GM12865 (cell line): ENCODE measurements at regions not wholly inside any gene's neighbourhood (a gene's known extent, or its start where the extent isn't known, plus 50 kb on each side); places are given as distances from the start of the nearest gene placed in this dataset.

Source experiments
- DNase-seq: peaks from one replicate; pipeline ENCODE4 v3.0.0; 2010; ENCODE audit warnings: low read depth
- H3K4me3 ChIP-seq: 2 replicates; pipeline ENCODE4 v1.5.1; 2011; ENCODE audit warnings: mild to moderate bottlenecking, low read depth, low read length, control low read depth
- TF ChIP-seq, protein P1 (sequence below): IDR thresholded peaks from 2 replicates; pipeline ENCODE4 v1.5.1; 2011; ENCODE audit warnings: low read length, control low read depth, low read depth, inconsistent platforms; ENCODE audit not compliant: insufficient read depth; ENCODE audit errors: missing control alignments

DNA sequence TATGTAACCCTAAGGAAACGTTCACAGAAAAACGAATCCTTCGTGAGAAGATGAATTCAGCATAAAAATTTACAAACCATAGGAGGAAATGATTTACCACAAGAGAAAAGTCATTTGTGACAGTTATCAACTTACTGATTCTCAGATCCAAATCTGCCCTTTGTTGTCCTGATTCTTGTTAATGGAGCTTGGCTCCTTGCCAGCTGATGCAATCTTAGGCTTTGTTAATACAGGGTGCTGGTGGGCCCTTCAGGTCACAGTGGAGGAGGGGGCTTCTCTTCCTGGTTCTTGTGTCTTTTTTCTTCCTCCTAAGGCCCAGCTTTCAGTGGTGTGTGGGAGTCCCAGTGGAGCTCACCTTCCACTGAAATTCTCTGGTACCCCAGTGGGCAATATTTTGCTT is 108.4 kb upstream of the MAP3K7 start:
- no peak for DNase-seq
- TF ChIP-seq, protein P1, sequence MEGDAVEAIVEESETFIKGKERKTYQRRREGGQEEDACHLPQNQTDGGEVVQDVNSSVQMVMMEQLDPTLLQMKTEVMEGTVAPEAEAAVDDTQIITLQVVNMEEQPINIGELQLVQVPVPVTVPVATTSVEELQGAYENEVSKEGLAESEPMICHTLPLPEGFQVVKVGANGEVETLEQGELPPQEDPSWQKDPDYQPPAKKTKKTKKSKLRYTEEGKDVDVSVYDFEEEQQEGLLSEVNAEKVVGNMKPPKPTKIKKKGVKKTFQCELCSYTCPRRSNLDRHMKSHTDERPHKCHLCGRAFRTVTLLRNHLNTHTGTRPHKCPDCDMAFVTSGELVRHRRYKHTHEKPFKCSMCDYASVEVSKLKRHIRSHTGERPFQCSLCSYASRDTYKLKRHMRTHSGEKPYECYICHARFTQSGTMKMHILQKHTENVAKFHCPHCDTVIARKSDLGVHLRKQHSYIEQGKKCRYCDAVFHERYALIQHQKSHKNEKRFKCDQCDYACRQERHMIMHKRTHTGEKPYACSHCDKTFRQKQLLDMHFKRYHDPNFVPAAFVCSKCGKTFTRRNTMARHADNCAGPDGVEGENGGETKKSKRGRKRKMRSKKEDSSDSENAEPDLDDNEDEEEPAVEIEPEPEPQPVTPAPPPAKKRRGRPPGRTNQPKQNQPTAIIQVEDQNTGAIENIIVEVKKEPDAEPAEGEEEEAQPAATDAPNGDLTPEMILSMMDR: no peak
- no peak overlapping the region for H3K4me3 ChIP-seq

DNA sequence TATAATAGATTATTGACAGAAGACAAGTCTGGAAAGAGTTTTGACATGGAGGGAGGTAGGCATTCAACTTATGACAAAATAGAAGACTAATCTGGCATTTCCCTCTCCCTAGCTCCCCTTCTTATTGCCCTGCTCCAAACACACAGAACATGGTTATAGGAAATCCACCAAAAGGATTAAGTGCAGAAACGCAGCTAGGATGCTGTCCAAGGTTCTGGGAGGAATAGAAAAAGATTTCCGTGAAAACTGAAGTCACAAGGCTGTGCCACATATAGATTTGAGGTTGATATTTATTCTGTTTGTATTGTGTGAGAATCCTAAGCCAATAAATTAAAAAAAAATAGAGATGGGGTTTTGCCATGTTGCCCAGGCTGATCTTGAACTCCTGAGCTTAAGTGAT is 107.9 kb upstream of the MAP3K7 start:
- no peak overlapping the region for H3K4me3 ChIP-seq
- no peak for DNase-seq
- TF ChIP-seq, protein P1: no peak

DNA sequence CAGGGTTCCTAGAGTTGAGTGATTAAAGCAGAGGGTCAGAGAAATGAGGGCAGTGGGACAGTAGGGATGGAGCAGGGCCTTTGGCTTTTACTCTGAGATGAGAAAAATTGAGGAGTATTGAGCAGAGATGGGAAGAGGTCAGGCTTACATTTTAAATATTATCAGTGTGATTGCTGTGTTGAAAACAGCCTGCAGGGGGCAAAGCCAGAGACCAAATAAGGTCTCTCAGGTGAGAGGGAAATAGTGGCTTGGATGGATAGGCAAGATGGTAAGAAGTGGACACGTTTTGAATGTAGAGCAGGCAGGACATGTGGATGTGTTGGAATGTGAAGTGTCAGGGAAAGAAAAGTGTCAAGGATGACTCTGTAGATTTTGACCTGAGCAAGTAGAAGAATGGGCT is 105.0 kb upstream of the MAP3K7 start:
- H3K4me3 ChIP-seq: no peak overlapping the region
- TF ChIP-seq, protein P1: peak; percentile 24
- no peak for DNase-seq

DNA sequence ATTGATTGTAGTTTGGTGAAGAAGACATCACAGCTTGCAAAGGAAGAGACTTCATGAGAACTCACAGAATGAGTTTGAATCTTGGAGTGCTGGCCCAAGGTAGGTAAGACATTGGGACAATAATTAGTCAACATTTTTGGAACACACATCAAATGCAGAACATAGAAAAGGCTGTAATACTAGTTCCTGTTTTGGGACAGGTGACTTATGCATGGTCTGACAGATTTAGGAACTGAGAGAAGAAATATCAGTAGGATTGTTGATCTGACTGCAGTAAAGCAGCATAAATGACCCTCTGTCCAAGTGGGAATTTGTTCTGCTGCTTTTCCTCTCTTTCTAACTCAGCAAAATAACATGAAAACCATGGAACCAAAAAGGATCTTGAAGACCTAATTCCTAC is 102.3 kb upstream of the MAP3K7 start:
- DNase-seq: no peak
- no peak overlapping the region for H3K4me3 ChIP-seq
- TF ChIP-seq, protein P1: no peak

DNA sequence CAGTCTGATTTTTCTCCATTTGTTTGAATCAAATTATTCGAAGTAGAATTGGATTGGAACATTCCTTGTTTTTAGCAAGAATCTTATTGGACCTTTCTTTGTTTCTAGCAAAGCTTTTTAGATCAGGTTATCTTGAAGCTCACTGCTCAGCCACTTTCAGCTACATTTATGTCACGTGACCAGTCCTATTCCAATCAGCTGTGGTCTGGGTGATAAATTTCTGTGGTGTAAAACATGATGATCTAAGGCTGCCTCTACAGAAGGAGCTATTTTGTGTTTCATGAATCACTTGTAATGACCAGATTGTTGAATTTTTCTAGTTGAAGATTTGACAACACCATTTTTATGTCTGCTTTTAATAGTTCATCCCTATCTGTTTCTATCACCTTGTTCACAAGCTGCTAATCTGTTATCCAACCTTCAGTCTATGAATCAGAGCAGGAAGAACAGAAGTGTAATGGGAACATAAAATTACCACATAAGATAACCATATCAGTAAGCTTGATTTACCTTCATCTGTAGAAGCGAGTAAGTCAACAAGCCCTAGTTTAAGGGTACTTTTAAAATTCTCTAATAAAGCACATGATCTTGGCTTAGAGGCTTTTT is 101.0 kb upstream of the MAP3K7 start:
- TF ChIP-seq, protein P1: no peak
- DNase-seq: no peak
- no peak overlapping the region for H3K4me3 ChIP-seq

DNA sequence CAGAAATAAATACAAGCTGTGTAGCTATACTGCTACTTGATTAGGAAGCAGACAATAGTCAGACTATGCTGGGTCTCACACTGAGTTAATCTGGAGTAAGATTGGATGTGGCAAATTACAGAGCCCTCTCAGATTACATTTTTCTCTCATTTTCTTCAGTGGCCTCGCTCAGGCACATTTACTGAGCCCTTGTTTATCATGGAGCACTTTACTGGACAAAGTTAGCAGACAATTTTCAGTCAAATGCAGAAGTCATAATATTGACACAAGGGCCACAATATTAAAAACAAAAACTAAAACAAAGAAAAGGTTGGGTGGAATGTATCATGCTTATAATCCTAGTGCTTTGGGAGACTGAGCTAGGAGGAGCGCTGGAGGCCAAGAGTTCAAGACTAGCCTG is 95.0 kb upstream of the MAP3K7 start:
- DNase-seq: no peak
- TF ChIP-seq, protein P1: no peak

DNA sequence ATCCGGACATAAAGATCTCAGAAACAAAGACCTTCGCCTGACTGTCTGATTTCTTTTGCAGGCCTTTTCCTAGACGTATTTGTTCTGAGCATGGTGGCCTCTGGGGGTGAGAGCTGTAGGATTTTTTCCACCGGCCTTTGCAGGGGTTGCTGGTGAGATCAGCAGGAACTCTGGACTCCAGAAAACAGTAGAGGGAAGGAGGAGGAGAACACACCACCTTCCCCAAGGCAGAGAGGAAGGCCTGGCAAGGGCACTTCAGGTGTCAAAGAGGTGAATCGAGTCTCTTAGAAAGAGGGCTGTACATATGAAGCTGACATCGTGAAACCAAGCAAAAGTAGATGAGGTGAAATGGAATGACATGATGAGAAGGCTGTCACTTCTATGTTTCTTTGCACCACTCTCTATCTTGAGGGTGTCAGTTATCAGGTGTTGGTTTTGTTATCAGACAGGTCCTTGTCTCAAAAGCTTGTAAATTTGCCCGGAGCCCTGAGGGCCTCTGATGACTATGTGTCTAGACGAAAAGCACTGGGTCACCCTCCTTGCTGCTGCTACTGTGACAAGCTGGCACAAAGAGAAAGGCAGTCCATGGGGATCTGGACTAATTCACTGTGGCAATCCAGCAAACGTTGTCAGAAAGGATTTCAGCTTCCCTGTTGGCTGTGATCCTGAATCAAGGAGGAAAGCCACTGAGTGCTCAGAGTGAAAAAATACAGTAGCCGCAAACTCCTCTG is 91.3 kb upstream of the MAP3K7 start:
- TF ChIP-seq, protein P1: no peak
- H3K4me3 ChIP-seq: no peak overlapping the region
- no peak for DNase-seq

More for the DNA sequence above, 95.0 kb upstream of the MAP3K7 start:
- H3K4me3 ChIP-seq: no peak overlapping the region
